COR-L47 (cell line): ENCODE measurements at regions not wholly inside any gene's neighbourhood (a gene's known extent, or its start where the extent isn't known, plus 50 kb on each side); places are given as distances from the start of the nearest gene placed in this dataset.

Experiments used
- DNase-seq: peaks from one replicate; lab custom pipeline; 2025; lab: John Stamatoyannopoulos, UW

DNA sequence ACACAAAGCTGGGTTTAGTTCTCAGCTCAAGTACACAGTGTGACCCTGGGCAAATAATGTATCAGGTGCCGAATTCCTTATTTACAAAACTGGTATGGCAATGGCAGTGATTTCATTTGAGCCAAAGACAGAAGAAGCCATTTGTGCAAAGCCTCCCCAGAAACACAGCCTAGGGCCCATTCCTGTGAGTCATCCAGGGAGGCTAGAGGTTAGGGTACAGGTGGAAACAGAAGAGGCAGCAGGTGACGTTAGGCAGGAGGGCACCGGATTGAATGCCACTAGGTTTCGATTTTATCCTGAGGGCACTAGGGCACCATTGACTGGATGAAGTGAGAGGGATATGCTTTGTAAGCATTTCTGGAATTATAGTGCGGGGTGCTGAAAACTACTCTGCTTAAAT is 766.9 kb upstream of the NR2F2 start:
- DNase-seq = no peak

DNA sequence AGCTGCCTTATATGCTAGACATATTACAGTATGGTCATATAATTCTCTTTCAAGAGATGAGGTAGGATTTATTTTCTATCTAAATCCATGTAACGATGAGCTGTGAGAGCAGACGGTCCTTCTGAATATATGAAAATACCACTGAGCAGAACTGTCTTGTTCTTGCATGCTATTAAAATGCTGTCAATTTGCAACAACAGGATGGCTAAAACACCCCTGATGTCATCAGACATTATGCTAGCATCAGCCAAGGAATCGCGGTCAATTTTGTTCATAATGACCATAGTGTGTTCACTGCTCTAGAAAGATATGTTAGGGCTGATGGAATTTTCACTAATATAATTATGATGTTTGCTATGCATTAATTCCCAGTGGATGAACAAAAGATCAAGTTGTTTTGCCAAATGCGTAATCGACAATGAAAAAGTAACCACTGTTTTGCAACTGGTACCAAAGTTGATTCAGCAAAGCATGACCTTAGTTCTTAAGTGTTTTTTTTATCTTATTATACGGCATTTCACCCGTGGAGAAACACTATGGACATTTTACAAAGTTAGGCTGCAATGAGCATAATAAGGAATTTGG is 765.4 kb upstream of the NR2F2 start:
- no peak for DNase-seq

DNA sequence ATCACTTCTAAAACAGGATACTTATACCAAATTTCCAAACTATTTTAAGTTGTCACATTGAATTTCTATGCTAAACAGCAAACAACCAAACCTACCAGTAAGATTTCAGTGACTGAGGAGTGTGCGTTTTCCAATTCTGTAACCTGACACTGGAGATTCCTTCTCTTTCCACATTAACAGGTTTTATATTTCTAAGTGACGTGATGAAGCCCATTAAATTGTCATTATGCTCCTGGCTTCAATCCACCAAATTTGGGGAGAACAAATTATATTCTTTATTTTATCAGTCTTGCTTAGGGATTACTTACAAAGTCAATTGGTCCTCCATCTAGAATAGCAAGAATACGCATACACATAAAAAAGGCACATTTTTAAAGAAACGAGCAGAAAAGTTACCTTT is 764.8 kb upstream of the NR2F2 start:
- DNase-seq = no peak

DNA sequence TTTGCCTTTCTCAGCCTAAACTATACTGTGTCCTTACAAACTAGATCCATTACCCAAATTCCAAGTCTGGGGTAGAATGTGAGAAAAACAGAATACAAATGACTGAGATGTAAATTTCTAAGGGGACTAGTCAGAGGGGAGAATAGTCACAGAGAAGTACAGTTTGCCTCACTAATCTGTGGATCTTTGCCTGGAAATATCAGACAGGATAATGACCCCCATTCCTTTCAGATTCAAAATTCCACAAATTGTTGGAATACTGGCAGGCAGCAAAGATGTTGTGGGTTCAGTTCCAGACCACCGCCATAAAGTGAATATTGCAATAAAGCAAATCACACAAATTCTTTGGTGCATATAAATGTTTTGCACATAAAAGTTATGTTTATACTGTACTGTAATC is 762.8 kb upstream of the NR2F2 start:
- no peak for DNase-seq

- DNase-seq = no peak
These were observed 756.4 kb upstream of the NR2F2 start for GRCh38 chr15:95574053-95574452.

DNA sequence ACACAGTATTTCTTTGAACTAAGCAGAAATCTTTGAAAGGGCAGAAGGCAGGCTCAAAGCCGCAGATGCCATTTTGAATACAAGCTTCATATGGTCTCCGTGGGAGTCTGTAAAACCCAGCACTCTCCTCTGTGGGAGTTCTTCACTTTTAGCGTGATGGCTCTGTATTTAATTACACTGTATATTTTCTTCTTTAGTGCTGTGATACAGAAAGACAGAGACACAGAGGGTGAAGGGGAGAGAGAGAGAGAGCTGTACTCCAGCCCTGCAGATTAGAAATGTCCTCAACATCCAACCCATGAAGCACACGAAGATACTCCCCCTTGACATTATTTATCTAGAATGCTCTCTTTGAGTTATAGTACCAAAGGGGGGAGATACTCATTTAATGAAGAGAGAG is 752.6 kb upstream of the NR2F2 start:
- DNase-seq = no peak

DNA sequence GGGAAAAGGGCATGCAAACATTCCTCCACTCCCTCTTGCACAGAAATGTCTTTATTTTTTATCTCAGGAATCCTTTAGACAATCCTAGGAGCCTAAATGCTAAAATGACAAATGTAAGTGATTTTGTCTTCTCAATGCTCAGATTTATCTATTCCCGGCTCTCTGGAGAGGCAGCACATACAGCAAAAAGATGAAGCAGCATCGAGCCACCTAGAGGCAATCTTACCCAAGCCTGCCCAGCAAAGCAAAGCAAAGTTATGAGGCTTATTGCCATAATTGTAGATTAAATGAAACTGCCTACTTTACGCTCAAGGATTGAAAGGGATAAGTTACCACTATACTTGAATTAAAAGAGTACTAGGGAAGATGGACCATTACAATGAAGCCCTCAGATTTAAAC is 750.4 kb upstream of the NR2F2 start:
- DNase-seq = no peak

DNA sequence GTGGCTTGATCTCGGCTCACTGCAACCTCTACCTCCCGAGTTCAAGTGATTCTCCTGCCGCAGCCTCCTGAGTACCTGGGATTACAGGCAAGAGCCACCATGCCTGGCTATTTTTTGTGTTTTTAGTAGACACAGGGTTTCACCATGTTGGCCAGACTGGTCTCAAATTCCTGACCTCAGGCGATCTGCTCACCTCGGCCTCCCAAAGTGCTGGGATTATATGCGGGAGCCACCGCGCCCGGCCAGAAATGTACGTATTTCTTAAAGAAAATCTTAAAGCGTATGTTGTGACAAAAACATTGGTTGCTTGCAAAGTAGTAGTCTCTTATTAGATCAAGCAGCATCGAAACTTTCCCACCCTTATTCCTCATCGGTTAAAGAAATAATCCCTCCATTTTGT is 748.9 kb upstream of the NR2F2 start:
- no peak for DNase-seq

DNA sequence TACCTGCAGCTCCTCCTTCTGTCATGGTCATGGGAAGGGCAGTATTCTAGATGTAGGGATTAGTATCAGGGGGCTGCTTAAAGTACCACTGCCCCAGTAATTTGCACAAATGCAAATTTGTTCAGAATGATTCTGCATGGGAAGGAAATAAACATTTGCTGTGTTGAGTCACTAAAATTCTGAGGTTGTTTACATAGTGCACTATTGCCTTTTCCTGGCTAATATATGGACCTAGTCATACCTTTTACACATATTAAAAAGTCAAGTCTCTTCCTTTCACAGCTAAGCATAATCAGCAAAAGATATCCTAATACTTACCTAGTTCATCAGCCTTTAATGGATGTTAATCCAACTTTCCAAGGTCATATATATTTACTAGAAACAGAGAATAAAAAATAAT is 746.4 kb upstream of the NR2F2 start:
- DNase-seq = no peak

DNA sequence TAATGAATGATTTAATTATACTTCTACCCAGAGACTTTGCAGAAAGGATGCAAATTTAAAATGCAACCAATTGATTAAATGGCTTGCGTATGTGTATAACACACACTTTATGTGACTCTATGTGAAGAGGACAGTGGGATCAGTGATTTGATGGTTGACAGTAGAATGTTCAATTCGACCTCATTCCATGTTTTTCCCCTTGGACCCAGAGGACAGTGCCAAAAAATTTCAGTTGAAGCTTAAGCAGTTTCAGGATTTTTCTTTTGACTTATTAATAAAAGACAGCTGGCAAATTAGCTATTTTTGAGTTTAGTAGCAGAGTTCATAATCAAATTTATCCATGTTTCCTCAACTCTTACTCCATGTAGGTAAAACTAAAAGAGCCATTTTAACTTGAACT is 742.4 kb upstream of the NR2F2 start:
- no peak for DNase-seq

- DNase-seq = no peak
These were observed 739.9 kb upstream of the NR2F2 start for GRCh38 chr15:95590533-95591044.

DNA sequence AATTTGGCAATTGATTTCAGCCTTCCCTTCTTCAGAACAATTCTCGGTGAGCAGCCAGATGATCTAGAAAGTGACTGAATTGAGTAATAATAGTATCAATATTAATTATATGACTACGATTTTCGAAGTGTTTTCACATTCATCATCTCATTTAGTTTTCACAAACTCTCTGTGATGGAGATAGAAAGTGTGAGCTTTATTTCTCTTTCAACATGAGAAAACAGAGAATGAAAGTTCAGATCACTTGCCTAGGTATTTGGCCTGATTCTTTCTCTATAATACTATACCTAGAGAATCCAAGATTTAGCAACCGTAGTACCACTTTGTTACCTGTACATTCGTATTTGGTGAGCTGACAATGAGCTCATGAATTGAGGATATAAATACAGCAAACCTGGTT is 739.2 kb upstream of the NR2F2 start:
- DNase-seq = no peak

- no peak for DNase-seq
These were observed 738.6 kb upstream of the NR2F2 start for GRCh38 chr15:95591886-95592285.

- no peak for DNase-seq
These were observed 736.0 kb upstream of the NR2F2 start for GRCh38 chr15:95594496-95594895.

DNA sequence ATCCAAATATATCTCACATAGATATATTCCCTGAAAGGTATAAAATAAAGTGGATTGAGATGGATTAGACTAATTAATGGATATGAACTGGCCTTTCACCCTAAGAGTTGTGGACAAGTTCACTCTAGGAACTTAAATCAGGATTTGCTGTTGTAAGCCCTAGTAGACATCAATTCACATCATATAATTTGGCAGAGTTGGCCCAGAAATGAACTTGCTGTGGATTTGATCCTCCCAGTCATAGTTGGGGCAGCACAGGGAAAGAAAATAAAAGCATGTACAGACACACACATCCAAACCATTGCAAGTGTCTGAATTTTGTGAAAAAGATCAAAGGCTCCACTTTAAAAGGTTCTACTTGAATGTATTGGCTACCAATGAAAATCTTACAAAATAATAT is 734.7 kb upstream of the NR2F2 start:
- DNase-seq = no peak

DNA sequence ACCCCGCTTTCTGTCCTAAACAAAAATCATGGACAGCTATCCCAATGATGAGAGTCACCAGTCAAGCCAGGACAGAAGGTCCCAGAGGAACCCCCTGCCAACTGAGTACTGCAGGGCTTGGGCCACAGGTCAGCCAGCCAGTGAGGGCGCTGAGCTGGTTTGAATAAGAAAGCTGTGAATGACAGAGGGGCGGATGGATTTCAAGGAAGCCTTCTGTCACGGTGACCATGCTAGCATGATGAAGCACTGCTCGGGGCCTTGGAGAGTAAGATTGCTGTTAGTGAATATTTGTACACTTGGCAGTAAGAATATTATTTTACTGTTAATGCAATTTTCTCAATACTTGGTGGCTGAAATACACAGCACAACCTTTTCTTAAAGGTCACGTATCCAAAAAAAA is 734.0 kb upstream of the NR2F2 start:
- DNase-seq = no peak

- no peak for DNase-seq
These were observed 732.1 kb upstream of the NR2F2 start for GRCh38 chr15:95598251-95598855.

GRCh38 chr15:95600367-95600766 is 730.1 kb upstream of the NR2F2 start:
- no peak for DNase-seq

- DNase-seq = no peak
These were observed 729.6 kb upstream of the NR2F2 start for GRCh38 chr15:95600884-95601283.

DNA sequence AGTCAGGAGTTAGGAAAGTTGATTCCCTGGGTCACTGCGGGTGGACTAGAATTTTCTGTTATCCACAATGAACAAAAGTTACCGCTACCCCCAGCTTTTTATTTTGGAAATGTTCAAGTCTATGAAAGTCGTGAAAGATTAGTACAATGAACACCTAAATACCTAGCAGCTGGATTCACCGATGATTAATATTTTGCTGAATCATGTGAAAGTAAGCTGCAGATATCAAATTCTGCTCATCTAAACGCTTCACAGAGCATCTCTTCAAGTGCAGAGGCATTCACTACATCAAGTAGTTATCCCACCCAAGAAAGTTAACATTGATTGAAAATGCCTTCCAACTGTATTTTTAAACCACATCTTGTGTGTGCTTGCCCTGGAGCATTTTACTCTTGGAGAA is 729.0 kb upstream of the NR2F2 start:
- DNase-seq = no peak

GRCh38 chr15:95603802-95604201 is 726.7 kb upstream of the NR2F2 start:
- DNase-seq = no peak

DNA sequence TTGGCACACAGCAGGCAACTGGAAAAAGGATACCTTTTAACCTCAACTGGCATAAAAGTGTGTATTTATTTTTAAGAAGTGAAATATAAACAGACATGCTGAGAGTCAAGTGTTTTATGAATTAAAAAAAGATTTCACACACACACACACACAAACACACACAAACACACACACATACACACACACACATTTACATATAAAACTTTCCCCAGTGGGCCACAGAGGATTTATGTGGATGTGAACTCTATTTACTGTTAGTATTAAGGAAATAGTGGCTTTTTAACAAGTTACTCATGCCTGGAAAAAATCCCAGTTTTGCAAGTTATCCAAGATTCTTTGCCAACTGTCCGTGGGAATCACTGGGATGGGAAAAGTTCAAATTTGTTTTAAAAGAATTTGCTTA is 725.9 kb upstream of the NR2F2 start:
- no peak for DNase-seq

DNA sequence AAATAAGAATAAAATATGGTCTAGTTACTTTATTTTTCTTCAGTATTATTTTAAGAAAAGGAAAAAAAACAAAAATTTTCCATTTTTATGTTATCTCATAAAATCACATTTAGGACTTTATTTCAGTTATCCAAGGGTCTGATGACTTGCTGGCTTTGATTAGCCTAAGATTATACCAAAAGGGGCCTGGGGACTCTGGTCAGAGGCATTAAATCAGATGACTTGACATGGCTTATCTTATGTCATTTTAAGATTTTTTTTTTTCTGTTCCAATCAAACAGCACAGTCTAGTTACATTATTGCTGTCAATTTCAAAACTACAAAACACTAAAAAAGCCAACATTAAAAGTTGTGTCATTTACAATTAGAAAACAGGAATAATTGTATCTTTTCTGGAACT is 725.4 kb upstream of the NR2F2 start:
- DNase-seq = no peak

DNA sequence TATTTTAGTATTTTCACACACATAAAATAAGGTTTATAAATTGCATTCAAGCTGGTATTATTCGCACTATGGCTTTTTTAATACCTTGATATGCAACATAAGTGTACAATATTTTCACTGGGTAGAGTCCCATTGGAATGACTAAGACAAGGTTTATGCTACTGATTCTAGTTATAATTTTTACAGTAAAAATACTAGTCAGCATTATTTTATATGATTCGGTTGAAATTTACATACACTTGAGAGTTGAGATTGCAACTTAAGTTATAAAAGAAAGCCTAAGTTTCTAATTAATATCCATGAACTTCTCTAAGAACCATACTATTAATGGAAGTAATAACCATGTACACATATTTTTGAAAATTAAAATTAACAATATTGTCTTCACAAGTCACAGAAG is 723.9 kb upstream of the NR2F2 start:
- DNase-seq = no peak
